ENCODE measurements at regions not wholly inside any gene's neighbourhood (a gene's known extent, or its start where the extent isn't known, plus 50 kb on each side); places are given as distances from the start of the nearest gene placed in this dataset.

DNA sequence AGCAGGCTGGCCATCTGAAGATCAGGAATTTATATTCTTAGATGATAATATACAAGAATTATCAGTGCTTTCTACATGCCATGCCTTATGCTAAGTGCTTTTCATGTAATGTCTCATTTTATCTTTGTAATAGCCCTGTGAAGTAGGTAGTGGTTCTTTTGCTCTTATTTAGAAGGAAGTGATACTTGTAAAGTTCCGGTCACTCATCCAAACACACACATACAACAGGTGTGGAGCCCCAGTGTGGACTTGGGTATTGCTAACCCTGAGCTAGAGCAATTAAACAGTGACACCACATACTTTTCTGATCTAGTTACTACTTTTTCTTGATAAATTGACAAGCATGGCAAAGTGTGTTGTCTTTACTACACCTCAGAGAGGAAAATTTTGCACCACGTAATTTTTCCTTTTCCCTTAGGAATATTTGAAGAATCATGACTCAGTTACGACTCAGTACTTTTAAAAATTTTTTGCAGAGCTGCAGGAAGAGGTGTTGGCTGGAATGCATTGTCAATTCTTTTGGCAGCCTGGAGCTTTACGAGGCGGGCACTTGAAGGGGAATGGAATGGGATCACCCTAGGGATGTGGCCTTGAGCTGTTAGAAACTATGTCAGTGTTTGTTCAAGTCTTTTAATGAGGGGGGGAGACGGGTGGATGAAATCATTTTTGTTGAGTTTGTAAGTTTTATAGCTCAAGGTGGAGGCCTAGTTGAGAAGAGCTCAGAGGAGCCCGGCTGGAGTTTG, 212.5 kb upstream of the CELF2 start:
- CTCF ChIA-PET: no interaction called here
- Histone ChIP-seq H3K9ac (ENCODE audit: low read length) (no peak overlapping the region), H3K4me1 (ENCODE audit: control insufficient read depth in 1 of 2, insufficient read depth in 2 of 2, low read length in 2 of 2) (no peaks in the 10 kb centered on the region), H3K9me3 (ENCODE audit: control insufficient read depth in 1 of 2, insufficient read depth in 1 of 2, low read depth in 1 of 2, low read length in 2 of 2) (peaks cover 9 to 16% of the 10 kb centered on the region in 2 experiments; a peak in 2 of 4 replicates), H2AFZ (ENCODE audit: low read depth, low read length, poor library complexity, severe bottlenecking) (no peak overlapping the region), H3K4me2 (ENCODE audit: low read length) (no peak overlapping the region), H3K79me2 (ENCODE audit: insufficient read depth, low read length) (no peaks in the 10 kb centered on the region), H3K27ac (ENCODE audit: low read depth, low read length) (no peak overlapping the region), H3K36me3 (ENCODE audit: control insufficient read depth in 1 of 2, insufficient read depth in 2 of 2, low read length in 2 of 2) (no peaks in the 10 kb centered on the region), H3K27me3 (ENCODE audit: insufficient read depth, low read length) (no peaks in the 10 kb centered on the region), H3K9me2 (ENCODE audit: insufficient read depth) (no peaks in the 10 kb centered on the region), H3K4me3 (replicated peaks in 1 of 2; ENCODE audit: low read depth in 1 of 2, low read length in 2 of 2) (no peak overlapping the region), H4K20me1 (ENCODE audit: insufficient read depth) (no peaks in the 10 kb centered on the region)
- TF ChIP-seq, protein P1, sequence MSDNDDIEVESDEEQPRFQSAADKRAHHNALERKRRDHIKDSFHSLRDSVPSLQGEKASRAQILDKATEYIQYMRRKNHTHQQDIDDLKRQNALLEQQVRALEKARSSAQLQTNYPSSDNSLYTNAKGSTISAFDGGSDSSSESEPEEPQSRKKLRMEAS (IDR thresholded peaks at IDR 0.05): no peak
- peak; percentile 99 for TF ChIP-seq TCF7L2 (IDR thresholded peaks at IDR 0.05; ENCODE audit: borderline replicate concordance, extremely low read depth, insufficient read depth, insufficient read length)
- BruUV-seq (replicated peaks): no TSS peak
- POLR2A ChIA-PET: interaction anchor here (0.6 kb wide), 1 partner anchor 50 kb away, joined by 3 read pairs; no protein-coding TSS in a partner anchor
- RAD21 ChIA-PET (ENCODE audit: low non-redundant PET in 1 of 2, low total read pairs in 2 of 2, uncharacterized antibody in 2 of 2, unreplicated experiment in 2 of 2): no interaction called here
- intact Hi-C loops (cut with micrococcal nuclease): no loop called here
- ATAC-seq (no peak), DNase-seq (ENCODE audit: low read depth, low spot score) (no peak)

DNA sequence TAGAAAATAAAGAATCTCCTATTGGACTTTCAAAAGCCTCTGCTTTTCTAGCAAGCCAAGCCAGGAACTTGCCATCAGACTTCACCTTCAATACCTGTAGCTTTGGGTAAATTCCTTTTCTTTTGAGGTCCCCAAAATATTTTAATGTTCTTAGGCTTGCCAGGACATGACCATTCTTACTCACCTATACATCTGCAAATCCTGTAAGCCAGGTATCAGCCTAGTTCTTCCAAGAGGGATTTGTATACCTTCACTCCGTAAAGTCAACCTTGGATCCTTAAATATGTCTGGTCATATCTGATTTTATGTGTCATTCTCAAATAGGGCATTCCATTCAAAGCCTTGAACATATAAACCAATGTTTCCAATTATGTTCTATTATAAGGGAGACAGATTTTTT, 210.6 kb upstream of the CELF2 start:
- CTCF ChIA-PET: no interaction called here
- no peak overlapping the region for H3K4me2 ChIP-seq (ENCODE audit: low read length)
- RAD21 ChIA-PET (ENCODE audit: low non-redundant PET in 1 of 2, low total read pairs in 2 of 2, uncharacterized antibody in 2 of 2, unreplicated experiment in 2 of 2): no interaction called here
- intact Hi-C loops (cut with micrococcal nuclease): no loop called here
- POLR2A ChIA-PET: no interaction called here
- H3K9me2 ChIP-seq (ENCODE audit: insufficient read depth): no peaks in the 10 kb centered on the region
- no peaks in the 10 kb centered on the region for H4K20me1 ChIP-seq (ENCODE audit: insufficient read depth)
- no peak overlapping the region for H2AFZ ChIP-seq (ENCODE audit: low read depth, low read length, poor library complexity, severe bottlenecking)
- no peaks in the 10 kb centered on the region for H3K79me2 ChIP-seq (ENCODE audit: insufficient read depth, low read length)
- H3K9ac ChIP-seq (ENCODE audit: low read length): no peak overlapping the region
- no peak for DNase-seq (ENCODE audit: low read depth, low spot score)
- H3K36me3 ChIP-seq (ENCODE audit: control insufficient read depth in 1 of 2, insufficient read depth in 2 of 2, low read length in 2 of 2): no peaks in the 10 kb centered on the region
- no peaks in the 10 kb centered on the region for H3K27me3 ChIP-seq (ENCODE audit: insufficient read depth, low read length)
- ATAC-seq: no peak
- no TSS peak for BruUV-seq (replicated peaks)
- no peak overlapping the region for H3K27ac ChIP-seq (ENCODE audit: low read depth, low read length)
- TF ChIP-seq POLR2A (IDR thresholded peaks at IDR 0.05; ENCODE audit: borderline replicate concordance, extremely low read depth, insufficient read depth, insufficient read length) (no peak), SP1 (IDR thresholded peaks at IDR 0.05; ENCODE audit: low read depth) (no peak), POLR2AphosphoS5 (IDR thresholded peaks at IDR 0.05; ENCODE audit: low read depth, low read length) (no peak), CBX3 (IDR thresholded peaks at IDR 0.05; ENCODE audit: low read depth) (no peak), EZH2 (IDR thresholded peaks at IDR 0.05) (no peak), TCF7L2 (IDR thresholded peaks at IDR 0.05; ENCODE audit: borderline replicate concordance, extremely low read depth, insufficient read depth, insufficient read length) (no peak), YY1 (IDR thresholded peaks at IDR 0.05; ENCODE audit: extremely low read depth, insufficient replicate concordance, low read depth, low read length) (no peak), ZBTB33 (IDR thresholded peaks at IDR 0.05; ENCODE audit: extremely low read depth, insufficient replicate concordance, low read length) (no peak)
- no peaks in the 10 kb centered on the region for H3K4me1 ChIP-seq (ENCODE audit: control insufficient read depth in 1 of 2, insufficient read depth in 2 of 2, low read length in 2 of 2)
- H3K4me3 ChIP-seq (replicated peaks in 1 of 2; ENCODE audit: low read depth in 1 of 2, low read length in 2 of 2): no peak overlapping the region
- H3K9me3 ChIP-seq (ENCODE audit: control insufficient read depth in 1 of 2, insufficient read depth in 1 of 2, low read depth in 1 of 2, low read length in 2 of 2): peaks cover 11 to 16% of the 10 kb centered on the region in 2 experiments; a peak in 2 of 4 replicates

All from HCT116 (cell line).